ENCODE measurements at regions not wholly inside any gene's neighbourhood (a gene's known extent, or its start where the extent isn't known, plus 50 kb on each side); places are given as distances from the start of the nearest gene placed in this dataset.

GRCh38 chr2:120807751-120808150 lies 72.1 kb downstream of the GLI2 start:
- no peaks in the 10 kb centered on the region for H3K9me3 ChIP-seq (ENCODE audit: insufficient read depth, low read depth, low read length)
- H4K20me1 ChIP-seq (ENCODE audit: insufficient read depth, low read length): peaks cover 90% of the 10 kb centered on the region
- no peak overlapping the region for H3K27ac ChIP-seq (ENCODE audit: low read depth, low read length)
- H3K36me3 ChIP-seq (ENCODE audit: insufficient read depth, low read length): peaks cover 8% of the 10 kb centered on the region
- no peak for TF ChIP-seq CTCF (IDR thresholded peaks at IDR 0.05; ENCODE audit: insufficient read depth, low read depth, low read length)
- TF ChIP-seq EZH2 (IDR thresholded peaks at IDR 0.05; ENCODE audit: insufficient read depth, low read length): no peak
- no peak for DNase-seq (ENCODE audit: low read depth)
- H3K4me3 ChIP-seq (ENCODE audit: insufficient read depth, low read depth, low read length): no peak overlapping the region
- H3K4me1 ChIP-seq (ENCODE audit: insufficient read depth, low read length): peaks cover 8% of the 10 kb centered on the region
- H3K27me3 ChIP-seq (ENCODE audit: insufficient read depth, low read length): no peaks in the 10 kb centered on the region
- no peak overlapping the region for H3K9ac ChIP-seq (ENCODE audit: low read length)
- H3K27ac Mint-ChIP-seq (ENCODE audit: unreplicated experiment): no peak overlapping the region
- no peak for FAIRE-seq
- no peak overlapping the region for H3K4me3 Mint-ChIP-seq (ENCODE audit: unreplicated experiment)
- no peak overlapping the region for H2AFZ ChIP-seq (ENCODE audit: low read depth, low read length)
- peaks cover 17% of the 10 kb centered on the region for H3K36me3 Mint-ChIP-seq (ENCODE audit: low read depth, unreplicated experiment)
- H3K27me3 Mint-ChIP-seq (ENCODE audit: low read depth, unreplicated experiment): no peaks in the 10 kb centered on the region
- peaks cover 24% of the 10 kb centered on the region for H3K4me1 Mint-ChIP-seq (ENCODE audit: low read depth, unreplicated experiment)
- H3K4me2 ChIP-seq (ENCODE audit: low read length): no peak overlapping the region
- no peaks in the 10 kb centered on the region for H3K9me3 Mint-ChIP-seq (ENCODE audit: unreplicated experiment)
- H3K79me2 ChIP-seq (ENCODE audit: insufficient read depth, low read length): peaks cover 63% of the 10 kb centered on the region

DNA sequence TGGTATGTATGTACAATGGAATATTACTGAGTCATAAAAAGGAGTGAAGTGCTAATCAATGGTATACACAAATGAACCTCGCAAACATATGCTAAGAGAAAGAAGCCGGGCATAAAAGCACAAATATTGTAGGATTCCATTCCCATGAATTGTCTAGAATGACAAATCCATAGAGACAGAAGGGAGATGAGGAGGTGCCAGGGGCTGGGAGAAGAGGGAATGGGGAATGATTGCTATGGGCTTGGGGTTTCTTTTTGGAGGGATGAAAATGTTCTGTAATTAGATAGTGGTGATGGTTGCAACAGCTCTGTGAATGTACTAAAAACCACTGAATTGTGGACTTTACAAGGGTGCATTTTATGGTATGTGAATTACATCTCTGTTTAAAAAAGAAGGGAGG lies 73.5 kb downstream of the GLI2 start:
- peaks cover 2% of the 10 kb centered on the region for H3K4me1 ChIP-seq (ENCODE audit: insufficient read depth, low read length)
- H3K27ac ChIP-seq (ENCODE audit: low read depth, low read length): no peak overlapping the region
- DNase-seq (ENCODE audit: low read depth): no peak
- H3K27me3 ChIP-seq (ENCODE audit: insufficient read depth, low read length): no peaks in the 10 kb centered on the region
- H3K36me3 Mint-ChIP-seq (ENCODE audit: low read depth, unreplicated experiment): peaks cover 23% of the 10 kb centered on the region
- H3K9me3 ChIP-seq (ENCODE audit: insufficient read depth, low read depth, low read length): no peaks in the 10 kb centered on the region
- no peak for FAIRE-seq
- H3K4me2 ChIP-seq (ENCODE audit: low read length): no peak overlapping the region
- no peak overlapping the region for H3K27ac Mint-ChIP-seq (ENCODE audit: unreplicated experiment)
- H3K27me3 Mint-ChIP-seq (ENCODE audit: low read depth, unreplicated experiment): no peaks in the 10 kb centered on the region
- peaks cover 12% of the 10 kb centered on the region for H3K4me1 Mint-ChIP-seq (ENCODE audit: low read depth, unreplicated experiment)
- peaks cover 62% of the 10 kb centered on the region for H3K79me2 ChIP-seq (ENCODE audit: insufficient read depth, low read length)
- no peak for TF ChIP-seq EZH2 (IDR thresholded peaks at IDR 0.05; ENCODE audit: insufficient read depth, low read length)
- no peak for TF ChIP-seq CTCF (IDR thresholded peaks at IDR 0.05; ENCODE audit: insufficient read depth, low read depth, low read length)
- H3K9me3 Mint-ChIP-seq (ENCODE audit: unreplicated experiment): no peaks in the 10 kb centered on the region
- H3K4me3 ChIP-seq (ENCODE audit: insufficient read depth, low read depth, low read length): no peak overlapping the region
- H4K20me1 ChIP-seq (ENCODE audit: insufficient read depth, low read length): peaks cover 84% of the 10 kb centered on the region
- peaks cover 8% of the 10 kb centered on the region for H3K36me3 ChIP-seq (ENCODE audit: insufficient read depth, low read length)
- no peak overlapping the region for H3K4me3 Mint-ChIP-seq (ENCODE audit: unreplicated experiment)
- H2AFZ ChIP-seq (ENCODE audit: low read depth, low read length): no peak overlapping the region
- H3K9ac ChIP-seq (ENCODE audit: low read length): no peak overlapping the region

DNA sequence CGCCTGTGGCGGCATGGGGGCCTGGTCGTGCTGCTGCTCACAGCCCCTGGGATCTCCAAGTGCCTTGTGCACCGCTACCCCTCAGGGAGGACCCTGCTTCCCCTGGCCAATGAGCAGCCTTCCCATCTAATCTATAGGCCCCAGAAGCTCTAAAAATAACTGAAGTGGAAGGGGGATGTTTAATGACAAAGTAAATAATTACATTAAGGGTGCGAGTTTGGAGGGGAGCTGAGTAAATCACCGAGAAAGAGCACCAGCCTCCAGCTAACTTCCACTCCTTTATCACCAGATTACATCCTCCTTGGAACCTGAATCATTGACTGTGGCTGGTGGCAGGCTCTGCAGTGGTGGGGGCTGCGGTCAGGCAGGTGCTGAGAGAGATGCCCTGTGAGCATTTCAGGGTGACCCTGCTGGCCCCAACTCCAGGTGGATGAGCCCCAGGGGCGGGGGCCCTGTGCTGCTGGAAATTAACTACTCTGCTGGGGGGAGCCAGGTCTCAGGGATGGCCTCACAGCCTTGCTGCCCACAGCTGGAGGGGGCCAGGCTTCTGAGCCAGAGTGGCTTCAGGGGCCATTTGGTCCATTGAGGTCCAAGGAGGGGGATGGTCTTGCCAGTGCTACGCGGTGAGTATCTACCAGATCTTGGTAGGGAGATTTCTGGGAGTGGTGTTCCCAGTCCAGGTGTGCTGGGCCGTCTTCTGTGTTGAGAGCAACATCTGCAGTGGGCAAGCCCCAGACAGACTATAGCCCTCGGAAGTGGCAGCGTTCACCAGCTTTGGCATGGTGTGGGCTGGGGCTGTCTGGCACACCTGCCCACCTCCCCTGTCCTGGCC lies 74.2 kb downstream of the GLI2 start:
- H3K9me3 ChIP-seq (ENCODE audit: insufficient read depth, low read depth, low read length): no peaks in the 10 kb centered on the region
- H2AFZ ChIP-seq (ENCODE audit: low read depth, low read length): no peak overlapping the region
- FAIRE-seq (no peak), DNase-seq (ENCODE audit: low read depth) (no peak)
- Mint-ChIP-seq H3K27ac (ENCODE audit: unreplicated experiment) (no peak overlapping the region), H3K9me3 (ENCODE audit: unreplicated experiment) (no peaks in the 10 kb centered on the region), H3K36me3 (ENCODE audit: low read depth, unreplicated experiment) (peaks cover 24% of the 10 kb centered on the region), H3K27me3 (ENCODE audit: low read depth, unreplicated experiment) (no peaks in the 10 kb centered on the region), H3K4me3 (ENCODE audit: unreplicated experiment) (no peak overlapping the region), H3K4me1 (ENCODE audit: low read depth, unreplicated experiment) (peaks cover 12% of the 10 kb centered on the region)
- no peak overlapping the region for H3K9ac ChIP-seq (ENCODE audit: low read length)
- no peaks in the 10 kb centered on the region for H3K4me1 ChIP-seq (ENCODE audit: insufficient read depth, low read length)
- TF ChIP-seq CTCF (IDR thresholded peaks at IDR 0.05; ENCODE audit: insufficient read depth, low read depth, low read length) (no peak), EZH2 (IDR thresholded peaks at IDR 0.05; ENCODE audit: insufficient read depth, low read length) (no peak)
- no peak overlapping the region for H3K4me3 ChIP-seq (ENCODE audit: insufficient read depth, low read depth, low read length)
- peaks cover 56% of the 10 kb centered on the region for H3K79me2 ChIP-seq (ENCODE audit: insufficient read depth, low read length)
- H3K4me2 ChIP-seq (ENCODE audit: low read length): no peak overlapping the region
- no peaks in the 10 kb centered on the region for H3K27me3 ChIP-seq (ENCODE audit: insufficient read depth, low read length)
- H3K27ac ChIP-seq (ENCODE audit: low read depth, low read length): no peak overlapping the region
- H4K20me1 ChIP-seq (ENCODE audit: insufficient read depth, low read length): peaks cover 80% of the 10 kb centered on the region
- H3K36me3 ChIP-seq (ENCODE audit: insufficient read depth, low read length): peaks cover 7% of the 10 kb centered on the region
